GM12892 (cell line): ENCODE measurements at regions not wholly inside any gene's neighbourhood (a gene's known extent, or its start where the extent isn't known, plus 50 kb on each side); places are given as distances from the start of the nearest gene placed in this dataset.

ENCODE experiments used
- POLR2A ChIP-seq: IDR thresholded peaks from 2 replicates; pipeline ENCODE4 v1.6.1; 2011; ENCODE audit warnings: low read depth, low read length, control low read depth
- POLR2AphosphoS5 ChIP-seq: IDR thresholded peaks from 2 replicates; pipeline ENCODE4 v1.6.1; 2011; ENCODE audit warnings: low read depth, low read length, control low read depth
- TAF1 ChIP-seq: IDR thresholded peaks from 2 replicates; pipeline ENCODE4 v1.6.1; 2011; ENCODE audit warnings: low read depth, mild to moderate bottlenecking, control low read depth, low read length, borderline replicate concordance

- no peak for TF ChIP-seq POLR2A
- no peak for TF ChIP-seq POLR2AphosphoS5
- TF ChIP-seq TAF1, result no peak
Measured at GRCh38 chr6:131486608-131487007, 86.4 kb upstream of the ARG1 start.
